CD1c-positive myeloid dendritic cell (primary cell): ENCODE measurements at regions not wholly inside any gene's neighbourhood (a gene's known extent, or its start where the extent isn't known, plus 50 kb on each side); places are given as distances from the start of the nearest gene placed in this dataset.
"Not testable (repeated sequence)": the region's sequence is repeated elsewhere in the genome, so short reads cannot be mapped to it uniquely, and the experiment has no call there.

Experiments used
- DNase-seq: peaks from one replicate; pipeline ENCODE4 v3.0.0-alpha.2; 2016; ENCODE audit errors: extremely low spot score

DNA sequence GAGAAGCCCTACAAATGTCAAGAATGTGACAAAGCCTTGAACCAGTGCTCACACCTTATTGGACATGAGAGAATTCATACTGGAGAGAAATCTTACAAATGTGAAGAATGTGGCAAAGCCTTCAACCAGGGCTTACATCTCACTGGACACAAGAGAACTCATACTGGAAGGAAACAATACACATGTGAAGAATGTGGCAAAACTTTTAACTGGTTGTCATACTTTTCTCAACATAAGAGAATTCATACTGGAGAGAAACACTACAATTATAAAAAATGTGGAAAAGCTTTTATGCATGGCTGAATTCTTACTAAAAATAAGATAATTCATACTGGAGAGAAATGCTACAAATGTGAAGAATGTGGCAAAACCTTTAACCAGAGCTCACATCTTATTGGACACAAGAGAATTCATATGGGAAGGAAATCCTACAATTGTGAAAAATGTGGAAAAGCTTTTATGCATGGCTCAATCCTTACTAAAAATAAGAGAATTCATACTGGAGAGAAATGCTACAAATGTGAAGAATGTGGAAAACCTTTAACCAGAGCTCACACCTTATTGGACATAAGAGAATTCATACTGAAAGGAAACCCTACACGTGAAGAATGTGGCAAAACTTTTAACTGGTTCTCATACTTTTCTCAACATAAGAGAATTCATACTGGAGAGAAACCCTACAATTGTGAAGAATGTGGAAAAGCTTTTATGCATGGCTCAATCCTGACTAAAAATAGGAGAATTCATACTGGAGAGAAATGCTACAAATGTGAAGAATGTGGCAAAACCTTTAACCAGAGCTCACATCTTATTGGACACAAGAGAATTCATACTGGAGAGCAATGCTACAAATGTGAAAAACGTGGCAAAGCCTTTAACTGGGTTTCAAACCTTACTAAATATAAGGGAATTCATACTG lies 350.6 kb upstream of the NUPR2 start:
- DNase-seq = not testable (repeated sequence)

DNA sequence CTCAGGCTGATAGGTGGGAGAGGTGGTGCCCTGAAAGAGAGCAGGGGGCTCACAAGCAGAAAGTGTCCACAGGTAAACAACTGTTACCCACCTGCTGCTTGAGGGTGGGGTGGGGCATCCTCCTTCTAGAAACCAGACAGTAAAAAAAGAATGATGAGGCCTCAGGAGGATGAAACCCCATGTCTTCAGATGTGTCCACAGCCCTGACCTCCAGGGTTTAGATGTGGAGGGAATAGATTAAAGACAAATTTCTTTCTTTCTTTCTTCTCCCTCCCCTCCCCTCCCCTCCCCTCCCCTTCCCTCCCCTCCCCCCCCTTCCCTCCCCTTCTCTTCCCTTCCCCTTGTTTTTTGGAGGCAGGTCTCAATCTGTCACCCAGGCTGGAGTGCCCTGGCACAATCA lies 333.5 kb upstream of the NUPR2 start:
- no peak for DNase-seq

- DNase-seq = no peak
Observed at GRCh38 chr7:56447864-56448693, 331.9 kb upstream of the NUPR2 start.

DNA sequence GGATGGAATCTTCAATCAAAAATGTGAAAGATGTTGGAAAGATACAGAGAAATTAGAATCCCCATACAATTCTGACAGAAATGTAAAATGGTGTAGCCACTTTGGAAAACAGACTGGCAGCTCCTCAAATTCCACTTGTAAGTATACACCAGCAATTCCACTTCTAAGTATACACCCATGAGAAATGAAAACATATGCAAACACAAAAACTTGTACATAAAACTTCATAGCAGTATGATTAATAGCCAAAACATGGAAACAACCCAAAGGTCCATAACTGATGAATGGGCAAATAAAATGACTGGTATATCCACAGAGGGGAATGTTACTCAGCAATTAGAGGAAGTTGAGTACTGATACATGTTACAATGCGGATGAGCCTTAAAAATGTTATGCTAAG lies 304.3 kb upstream of the NUPR2 start:
- not testable (repeated sequence) for DNase-seq

DNA sequence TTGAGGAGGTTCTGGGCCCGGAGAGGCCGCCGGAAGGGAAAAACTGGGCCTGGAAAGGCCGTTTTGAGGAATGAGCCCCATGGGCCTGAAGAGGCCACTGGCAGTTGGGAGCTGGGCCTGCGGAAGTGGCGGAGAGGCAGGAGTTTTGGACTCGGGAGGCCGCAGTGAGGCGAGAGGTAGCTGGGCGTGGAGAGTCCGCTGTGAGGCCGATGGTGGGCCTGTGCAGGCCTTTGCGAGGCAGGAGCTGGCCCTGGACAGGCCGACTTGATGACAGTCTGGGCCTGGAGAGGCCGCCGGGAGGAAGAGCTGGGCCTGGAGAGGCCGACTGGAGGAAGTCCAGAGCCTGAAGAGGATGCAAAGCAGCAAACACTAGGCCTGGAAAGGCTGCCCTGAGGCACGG lies 259.0 kb upstream of the NUPR2 start:
- no peak for DNase-seq

DNA sequence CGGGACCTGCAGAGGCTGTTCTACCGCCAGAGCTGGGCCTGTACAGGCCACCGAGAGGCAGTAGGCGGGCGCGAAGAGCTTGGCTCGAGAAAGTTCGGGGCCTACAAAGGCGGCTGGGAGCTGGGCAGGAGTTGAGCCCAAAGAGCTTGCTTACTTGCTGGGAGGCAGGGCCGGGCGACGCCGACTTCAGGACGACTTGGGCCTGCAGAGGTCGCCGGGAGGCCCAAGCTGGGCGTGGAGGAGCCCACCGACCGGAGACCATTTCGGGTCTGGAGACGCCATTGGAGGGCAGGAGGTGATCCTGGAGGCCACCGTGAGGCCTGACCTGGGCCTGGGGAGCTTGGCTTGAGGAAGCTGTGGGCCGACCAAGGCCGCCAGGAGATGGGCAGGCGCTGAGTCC lies 258.4 kb upstream of the NUPR2 start:
- DNase-seq = not testable (repeated sequence)

GRCh38 chr7:56373314-56373713 lies 257.1 kb upstream of the NUPR2 start:
- peak; percentile 11 for DNase-seq

- DNase-seq = not testable (repeated sequence)
Observed at GRCh38 chr7:56371792-56372191, 255.6 kb upstream of the NUPR2 start.

DNA sequence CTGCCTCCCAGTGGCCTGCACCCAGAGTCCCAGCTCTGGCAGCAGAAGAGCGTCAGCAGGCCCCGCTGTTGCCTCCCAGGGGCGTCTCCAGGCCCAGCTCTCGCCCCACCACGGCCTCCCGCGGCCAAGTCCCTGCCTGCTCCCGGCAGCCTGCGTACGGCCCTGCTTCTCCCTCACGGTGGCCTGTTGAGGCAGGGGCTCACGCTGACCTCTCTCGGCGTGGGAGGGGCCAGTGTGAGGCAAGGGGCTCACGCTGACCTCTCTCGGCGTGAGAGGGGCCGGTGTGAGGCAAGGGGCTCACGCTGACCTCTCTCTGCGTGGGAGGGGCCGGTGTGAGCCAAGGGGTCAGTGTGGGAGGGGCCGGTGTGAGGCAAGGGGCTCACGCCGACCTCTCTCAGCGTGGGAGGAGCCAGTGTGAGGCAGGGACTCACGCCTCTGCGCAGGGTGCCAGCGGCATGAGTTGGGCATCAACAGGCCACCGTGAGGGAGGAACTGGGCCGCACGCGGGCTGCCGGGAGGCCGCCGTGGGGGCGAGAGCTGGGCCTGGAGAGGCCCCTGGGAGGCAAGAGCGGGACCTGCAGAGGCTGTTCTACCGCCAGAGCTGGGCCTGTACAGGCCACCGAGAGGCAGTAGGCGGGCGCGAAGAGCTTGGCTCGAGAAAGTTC lies 254.1 kb upstream of the NUPR2 start:
- not testable (repeated sequence) for DNase-seq

DNA sequence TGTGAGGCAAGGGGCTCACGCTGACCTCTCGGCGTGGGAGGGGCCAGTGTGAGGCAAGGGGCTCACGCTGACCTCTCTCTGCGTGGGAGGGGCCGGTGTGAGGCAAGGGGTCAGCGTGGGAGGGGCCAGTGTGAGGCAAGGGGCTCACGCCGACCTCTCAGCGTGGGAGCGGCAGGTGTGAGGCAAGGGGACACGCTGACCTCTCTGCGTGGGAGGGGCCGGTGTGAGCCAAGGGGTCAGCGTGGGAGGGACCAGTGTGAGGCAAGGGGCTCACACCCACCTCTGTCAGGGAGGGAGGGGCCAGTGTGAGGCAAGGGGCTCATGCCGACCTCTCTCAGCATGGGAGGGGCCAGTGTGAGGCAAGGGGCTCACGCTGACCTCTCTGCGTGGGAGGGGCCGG lies 251.7 kb upstream of the NUPR2 start:
- not testable (repeated sequence) for DNase-seq

DNA sequence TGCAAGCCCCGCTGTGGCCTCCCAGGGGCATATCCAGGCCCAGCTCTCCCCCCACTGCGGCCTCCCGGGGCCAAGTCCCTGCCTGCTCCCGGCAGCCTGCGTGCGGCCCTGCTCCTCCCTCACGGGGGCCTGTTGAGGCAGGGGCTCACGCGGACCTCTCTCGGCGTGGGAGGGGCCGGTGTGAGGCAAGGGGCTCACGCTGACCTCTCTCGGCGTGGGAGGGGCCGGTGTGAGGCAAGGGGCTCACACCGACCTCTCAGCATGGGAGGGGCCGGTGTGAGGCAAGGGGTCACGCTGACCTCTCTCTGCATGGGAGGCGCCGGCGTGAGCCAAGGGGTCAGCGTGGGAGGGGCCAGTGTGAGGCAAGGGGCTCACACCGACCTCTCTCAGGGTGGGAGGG lies 251.2 kb upstream of the NUPR2 start:
- DNase-seq = not testable (repeated sequence)

- not testable (repeated sequence) for DNase-seq
Observed at GRCh38 chr7:56366701-56367100, 250.5 kb upstream of the NUPR2 start.

DNA sequence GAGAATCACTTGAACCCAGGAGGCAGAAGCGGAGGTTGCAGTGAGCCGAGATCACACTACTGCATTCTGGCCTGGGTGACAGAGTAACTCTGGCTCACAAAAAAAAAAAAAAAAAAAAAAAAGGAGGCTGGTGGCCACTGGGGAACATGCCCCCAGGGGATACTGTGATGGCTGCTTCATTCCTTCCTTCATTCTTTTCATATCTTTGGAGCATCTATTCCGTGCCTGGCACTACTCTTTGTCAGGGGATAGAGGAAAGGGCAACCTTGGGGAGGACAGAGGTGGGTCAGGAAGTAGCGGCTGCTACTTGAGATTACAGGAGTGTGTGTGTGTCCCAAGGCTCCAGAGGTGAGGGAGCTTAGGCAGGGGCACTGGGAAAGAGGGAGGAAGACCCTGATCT lies 236.4 kb upstream of the NUPR2 start:
- DNase-seq = not testable (repeated sequence)

- not testable (repeated sequence) for DNase-seq
Observed at GRCh38 chr7:56351181-56351580, 235.0 kb upstream of the NUPR2 start.

DNA sequence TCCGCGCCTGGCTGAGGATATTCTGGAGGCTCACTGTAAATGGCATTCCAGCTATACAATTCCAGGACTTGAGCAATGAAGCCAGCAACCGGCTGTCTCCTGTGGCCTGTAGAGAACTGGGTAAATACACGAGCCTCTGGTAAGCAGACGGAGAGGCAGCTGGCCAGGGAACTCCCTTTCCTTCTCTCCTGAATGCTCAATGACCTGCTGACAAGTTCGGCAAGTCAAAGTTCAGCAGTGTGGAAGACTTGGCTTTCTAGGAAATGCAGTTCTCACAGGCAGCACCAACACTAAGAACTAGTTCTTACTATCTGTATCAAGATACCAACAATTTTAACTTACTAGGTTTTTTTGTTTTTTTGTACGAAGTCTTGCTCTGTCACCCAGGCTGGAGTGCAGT lies 232.1 kb upstream of the NUPR2 start:
- not testable (repeated sequence) for DNase-seq

GRCh38 chr7:56328327-56328726 lies 212.1 kb upstream of the NUPR2 start:
- not testable (repeated sequence) for DNase-seq

- no peak for DNase-seq
Observed at GRCh38 chr7:56290548-56290947, 174.3 kb upstream of the NUPR2 start.

- no peak for DNase-seq
Observed at GRCh38 chr7:56287429-56288138, 171.4 kb upstream of the NUPR2 start.

- DNase-seq = no peak
Observed at GRCh38 chr7:56256108-56256507, 139.9 kb upstream of the NUPR2 start.

- no peak for DNase-seq
Observed at GRCh38 chr7:56250135-56250534, 133.9 kb upstream of the NUPR2 start.

DNA sequence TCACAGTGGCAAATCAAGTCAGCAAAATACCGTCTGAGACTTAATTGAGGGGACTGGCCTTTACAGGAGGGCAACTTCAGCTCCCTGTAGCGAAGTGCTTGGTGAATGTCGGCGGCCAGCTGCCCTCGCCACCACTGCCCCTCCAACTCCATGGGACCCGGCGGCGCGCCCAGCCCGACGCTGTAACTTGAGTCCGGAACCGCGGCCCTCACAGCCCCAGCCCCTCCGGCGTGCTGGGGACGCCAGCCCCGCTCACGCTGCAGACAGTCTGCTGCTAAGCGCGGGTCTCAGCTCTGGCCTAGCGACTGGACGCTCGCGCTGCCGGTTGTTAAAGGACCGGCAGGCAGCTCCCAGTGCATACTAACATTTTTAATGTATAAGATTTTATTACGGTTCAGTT lies 113.4 kb upstream of the NUPR2 start:
- no peak for DNase-seq

DNA sequence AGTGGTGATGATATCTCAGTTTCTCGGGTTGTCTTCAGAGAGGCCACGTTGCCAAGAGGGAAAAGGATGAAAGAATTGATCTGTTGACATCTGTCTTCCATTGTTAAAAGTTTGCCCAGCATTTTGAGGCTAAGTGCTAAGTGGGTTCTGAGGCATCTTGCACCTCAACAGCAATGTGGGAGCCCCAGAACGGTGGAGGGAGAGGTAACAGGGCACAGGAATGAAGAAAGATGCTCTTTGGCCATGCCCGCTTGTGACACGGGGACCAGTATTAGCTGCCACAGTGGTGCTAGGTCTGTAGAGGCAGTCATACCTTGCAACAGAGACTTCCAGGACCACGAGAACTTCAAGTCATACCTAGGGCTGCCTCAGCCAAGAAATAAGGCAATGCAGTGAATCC lies 106.6 kb upstream of the NUPR2 start:
- no peak for DNase-seq
